ENCODE measurements at regions not wholly inside any gene's neighbourhood (a gene's known extent, or its start where the extent isn't known, plus 50 kb on each side); places are given as distances from the start of the nearest gene placed in this dataset.

DNA sequence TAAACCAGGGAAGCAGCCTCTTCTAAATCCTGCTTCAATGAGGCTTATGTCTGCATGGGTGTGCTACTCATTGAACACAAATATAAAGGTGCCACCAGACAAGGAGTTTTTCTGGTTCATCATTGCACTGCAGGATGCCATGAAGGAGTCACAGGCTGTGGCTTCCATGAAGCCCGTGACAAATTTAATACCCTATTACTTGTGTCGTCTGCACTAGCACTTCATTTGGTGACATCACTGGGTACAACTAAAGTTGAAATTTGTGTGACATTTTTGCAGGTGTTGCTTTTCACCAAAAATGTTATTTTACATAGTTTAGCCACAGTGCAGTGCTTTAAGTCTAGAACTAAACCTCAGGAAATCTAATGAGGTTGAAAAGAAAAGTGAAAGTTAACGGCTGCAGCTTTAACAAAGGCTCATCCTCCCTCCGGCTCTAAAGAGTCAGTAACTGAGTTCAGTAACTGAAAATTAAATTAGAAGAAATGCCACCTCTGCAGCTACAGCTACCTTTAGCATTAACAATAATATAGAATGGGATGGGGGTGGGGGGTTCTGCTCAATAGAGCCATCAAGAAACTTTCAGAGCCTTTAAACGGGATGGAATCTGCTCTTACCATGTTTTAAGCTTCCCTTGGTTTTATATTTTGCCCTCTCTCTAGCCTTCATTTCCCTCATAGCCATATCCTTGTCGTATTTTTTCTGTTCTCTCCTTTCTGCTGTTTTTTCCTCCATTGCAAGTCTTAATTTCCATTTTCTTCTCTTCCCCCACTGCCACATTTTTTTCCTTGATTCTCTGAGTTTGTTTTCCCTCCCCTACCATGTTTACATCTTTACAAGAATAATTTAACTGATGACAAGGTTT, 233.8 kb upstream of the TMEM161B start:
- H3K27me3 Mint-ChIP-seq: peaks cover 5% of the 10 kb centered on the region
- H3K36me3 Mint-ChIP-seq: no peaks in the 10 kb centered on the region
- no peaks in the 10 kb centered on the region for H3K9me3 Mint-ChIP-seq (ENCODE audit: low read depth)
- H3K4me3 Mint-ChIP-seq: peak overlapping the region; percentile 94
- H3K4me1 Mint-ChIP-seq (ENCODE audit: low read depth): peaks cover 18% of the 10 kb centered on the region
- peak overlapping the region; percentile 88 for H3K27ac Mint-ChIP-seq

DNA sequence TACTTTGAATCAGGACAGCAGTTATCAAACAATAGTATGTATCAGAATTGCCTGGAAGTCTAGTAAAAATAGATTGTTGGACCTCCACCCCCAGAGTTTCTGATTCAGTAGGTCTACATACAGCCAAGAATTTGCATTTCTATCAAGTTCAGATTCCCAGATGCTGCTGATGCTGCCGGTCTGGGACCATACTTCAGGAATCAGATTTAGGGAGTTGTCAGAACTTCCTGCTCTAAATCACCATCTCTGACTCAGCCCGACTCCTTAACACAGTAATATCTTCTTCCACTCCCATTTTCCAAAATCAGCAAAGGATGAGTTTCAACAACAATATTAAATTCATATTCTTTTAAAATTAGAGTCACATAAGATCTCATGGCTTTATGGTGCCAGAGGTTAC, 227.2 kb upstream of the TMEM161B start:
- Mint-ChIP-seq H3K4me1 (ENCODE audit: low read depth) (no peaks in the 10 kb centered on the region), H3K9me3 (ENCODE audit: low read depth) (no peaks in the 10 kb centered on the region), H3K4me3 (no peak overlapping the region), H3K27ac (no peak overlapping the region), H3K27me3 (peaks cover 7% of the 10 kb centered on the region), H3K36me3 (no peaks in the 10 kb centered on the region)

DNA sequence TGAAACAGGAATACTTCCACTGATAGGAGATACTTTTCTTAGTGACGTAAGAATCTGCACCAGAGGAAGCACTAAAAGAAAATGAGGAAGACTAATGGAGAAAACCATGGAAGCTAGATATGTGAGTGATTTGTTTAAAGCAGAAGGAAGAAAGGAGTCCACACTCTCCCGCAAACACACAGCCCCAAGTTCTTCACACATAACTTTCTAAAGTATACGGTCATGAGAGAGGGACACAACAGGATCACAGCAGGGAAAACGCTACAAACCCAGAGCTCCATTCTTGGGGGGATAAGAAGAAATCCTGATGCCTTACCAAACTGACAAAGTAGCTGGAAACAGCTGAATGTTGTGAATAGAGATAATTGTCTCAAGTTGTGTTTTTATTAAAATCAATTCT, 222.2 kb upstream of the TMEM161B start:
- Mint-ChIP-seq H3K27me3 (peaks cover 3% of the 10 kb centered on the region), H3K4me1 (ENCODE audit: low read depth) (no peaks in the 10 kb centered on the region), H3K9me3 (ENCODE audit: low read depth) (no peaks in the 10 kb centered on the region), H3K36me3 (no peaks in the 10 kb centered on the region), H3K4me3 (no peak overlapping the region), H3K27ac (no peak overlapping the region)

DNA sequence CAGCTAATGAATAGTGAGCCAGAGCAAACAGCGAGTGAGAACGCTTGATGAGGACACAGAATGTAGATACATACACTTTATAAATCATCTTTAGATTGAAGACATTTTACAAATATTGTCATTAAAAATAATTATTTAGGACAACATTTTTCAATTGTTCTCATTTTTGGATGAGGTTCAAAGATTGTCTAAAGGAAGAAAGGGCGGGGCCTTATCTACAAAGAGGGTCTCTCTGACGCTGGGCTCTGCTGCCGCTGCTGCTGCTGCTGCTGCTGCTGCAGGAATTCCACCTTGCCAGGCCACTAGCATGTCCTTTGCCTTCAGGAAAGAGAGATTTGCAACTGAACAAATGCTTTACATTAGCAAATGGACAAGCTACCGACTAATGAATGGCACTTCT, 220.7 kb upstream of the TMEM161B start:
- no peaks in the 10 kb centered on the region for H3K36me3 Mint-ChIP-seq
- no peak overlapping the region for H3K27ac Mint-ChIP-seq
- H3K4me1 Mint-ChIP-seq (ENCODE audit: low read depth): no peaks in the 10 kb centered on the region
- H3K9me3 Mint-ChIP-seq (ENCODE audit: low read depth): no peaks in the 10 kb centered on the region
- no peaks in the 10 kb centered on the region for H3K27me3 Mint-ChIP-seq
- no peak overlapping the region for H3K4me3 Mint-ChIP-seq

DNA sequence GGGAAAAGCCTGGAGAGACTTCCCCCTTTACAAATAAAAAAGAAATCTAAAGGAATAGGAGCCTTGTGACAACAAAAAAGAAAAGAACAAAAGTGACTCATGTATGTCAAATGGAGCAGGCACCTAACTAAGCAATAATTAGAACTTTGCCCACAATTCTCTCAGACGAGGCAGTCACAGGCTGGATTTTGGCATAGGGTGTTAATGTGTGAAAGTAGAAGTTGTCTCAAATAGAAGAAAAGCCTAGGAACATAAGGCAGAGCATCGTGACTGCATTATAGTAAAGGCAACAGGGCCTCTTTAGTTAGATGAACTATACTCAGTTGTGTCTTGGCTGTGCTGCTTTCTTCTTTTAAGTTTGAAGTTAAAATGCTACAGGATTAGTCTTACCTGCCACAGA, 219.9 kb upstream of the TMEM161B start:
- no peaks in the 10 kb centered on the region for H3K36me3 Mint-ChIP-seq
- no peaks in the 10 kb centered on the region for H3K9me3 Mint-ChIP-seq (ENCODE audit: low read depth)
- H3K4me1 Mint-ChIP-seq (ENCODE audit: low read depth): no peaks in the 10 kb centered on the region
- H3K27ac Mint-ChIP-seq: no peak overlapping the region
- H3K27me3 Mint-ChIP-seq: no peaks in the 10 kb centered on the region
- no peak overlapping the region for H3K4me3 Mint-ChIP-seq

DNA sequence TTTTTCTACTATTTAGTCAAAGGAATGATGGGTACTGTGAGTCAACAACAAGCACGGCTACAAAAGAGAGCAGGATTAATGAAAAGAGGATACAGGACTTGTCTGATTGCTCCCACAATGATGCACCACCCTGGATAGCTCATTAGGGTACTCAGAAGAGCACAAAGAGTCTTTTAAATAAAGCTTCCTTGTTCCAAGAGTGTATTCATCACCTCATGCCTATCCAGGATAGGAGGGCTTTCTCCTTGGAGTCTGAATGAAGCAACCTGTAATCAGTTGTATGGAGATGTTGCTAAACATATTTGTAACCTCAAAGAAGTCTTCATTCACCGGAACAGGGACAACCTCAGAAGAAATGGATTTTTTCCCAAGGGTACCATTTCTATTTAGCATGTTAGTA, 219.5 kb upstream of the TMEM161B start:
- no peaks in the 10 kb centered on the region for H3K36me3 Mint-ChIP-seq
- no peak overlapping the region for H3K27ac Mint-ChIP-seq
- no peaks in the 10 kb centered on the region for H3K27me3 Mint-ChIP-seq
- no peaks in the 10 kb centered on the region for H3K4me1 Mint-ChIP-seq (ENCODE audit: low read depth)
- H3K4me3 Mint-ChIP-seq: no peak overlapping the region
- H3K9me3 Mint-ChIP-seq (ENCODE audit: low read depth): no peaks in the 10 kb centered on the region

DNA sequence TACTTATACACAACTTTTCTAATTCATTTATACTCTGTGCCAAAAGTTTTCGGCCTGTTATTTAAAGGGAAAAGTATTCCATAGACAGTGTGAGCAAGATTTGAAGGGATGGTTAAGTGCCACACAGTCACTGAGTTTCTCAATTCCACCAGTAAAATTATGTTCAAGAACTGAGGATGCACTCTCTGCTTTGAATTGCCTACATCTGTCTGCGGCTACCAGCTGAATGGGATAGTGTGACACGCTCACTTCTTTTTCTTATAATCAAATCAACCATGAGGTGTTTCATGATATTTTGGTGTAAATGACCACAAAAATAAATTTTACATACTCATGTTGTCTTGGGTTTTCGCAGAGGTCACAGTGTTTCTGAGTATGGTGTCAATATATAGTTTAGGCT, 218.4 kb upstream of the TMEM161B start:
- H3K9me3 Mint-ChIP-seq (ENCODE audit: low read depth): no peaks in the 10 kb centered on the region
- H3K4me1 Mint-ChIP-seq (ENCODE audit: low read depth): no peaks in the 10 kb centered on the region
- H3K4me3 Mint-ChIP-seq: no peak overlapping the region
- no peak overlapping the region for H3K27ac Mint-ChIP-seq
- no peaks in the 10 kb centered on the region for H3K36me3 Mint-ChIP-seq
- H3K27me3 Mint-ChIP-seq: no peaks in the 10 kb centered on the region

DNA sequence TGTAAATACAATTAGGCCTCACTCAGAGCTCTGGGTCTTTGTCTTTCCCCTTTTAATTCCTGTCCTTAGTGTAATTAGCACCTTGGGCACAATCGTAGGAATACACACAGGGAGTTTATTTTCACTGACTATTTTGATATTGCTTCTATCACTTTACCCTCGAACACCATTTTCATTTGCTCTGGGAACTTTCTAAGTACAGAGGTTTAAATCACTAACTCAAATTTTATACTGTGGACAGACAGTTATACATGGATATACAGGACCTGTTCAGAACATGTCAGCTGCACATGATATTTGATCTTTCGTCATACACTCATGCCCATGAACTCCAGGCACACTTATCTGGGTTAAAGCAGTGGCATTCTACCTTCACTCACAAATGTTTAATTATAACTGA, 217.8 kb upstream of the TMEM161B start:
- Mint-ChIP-seq H3K9me3 (ENCODE audit: low read depth) (no peaks in the 10 kb centered on the region), H3K27me3 (no peaks in the 10 kb centered on the region), H3K36me3 (no peaks in the 10 kb centered on the region), H3K4me1 (ENCODE audit: low read depth) (no peaks in the 10 kb centered on the region), H3K4me3 (no peak overlapping the region), H3K27ac (no peak overlapping the region)

DNA sequence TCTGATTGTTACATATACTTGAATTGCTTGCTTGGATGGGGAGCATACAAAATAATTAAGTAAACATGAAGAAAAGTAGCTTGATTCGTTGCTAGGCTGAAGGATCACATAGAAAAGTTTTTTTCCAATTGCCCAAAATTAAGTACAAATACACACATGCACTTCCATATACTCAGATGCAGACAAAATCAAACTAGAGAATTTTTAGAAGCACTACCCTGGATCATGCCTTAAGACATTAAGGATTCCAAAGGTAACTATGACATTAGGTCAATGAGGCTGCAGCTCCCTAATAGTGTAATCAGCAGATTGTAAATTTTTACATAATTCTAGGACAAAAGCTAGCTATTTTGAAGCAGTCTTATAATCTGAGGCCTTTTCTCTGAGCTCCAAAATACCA, 216.9 kb upstream of the TMEM161B start:
- H3K4me3 Mint-ChIP-seq: no peak overlapping the region
- H3K4me1 Mint-ChIP-seq (ENCODE audit: low read depth): no peaks in the 10 kb centered on the region
- H3K27ac Mint-ChIP-seq: no peak overlapping the region
- H3K36me3 Mint-ChIP-seq: no peaks in the 10 kb centered on the region
- no peaks in the 10 kb centered on the region for H3K27me3 Mint-ChIP-seq
- no peaks in the 10 kb centered on the region for H3K9me3 Mint-ChIP-seq (ENCODE audit: low read depth)

DNA sequence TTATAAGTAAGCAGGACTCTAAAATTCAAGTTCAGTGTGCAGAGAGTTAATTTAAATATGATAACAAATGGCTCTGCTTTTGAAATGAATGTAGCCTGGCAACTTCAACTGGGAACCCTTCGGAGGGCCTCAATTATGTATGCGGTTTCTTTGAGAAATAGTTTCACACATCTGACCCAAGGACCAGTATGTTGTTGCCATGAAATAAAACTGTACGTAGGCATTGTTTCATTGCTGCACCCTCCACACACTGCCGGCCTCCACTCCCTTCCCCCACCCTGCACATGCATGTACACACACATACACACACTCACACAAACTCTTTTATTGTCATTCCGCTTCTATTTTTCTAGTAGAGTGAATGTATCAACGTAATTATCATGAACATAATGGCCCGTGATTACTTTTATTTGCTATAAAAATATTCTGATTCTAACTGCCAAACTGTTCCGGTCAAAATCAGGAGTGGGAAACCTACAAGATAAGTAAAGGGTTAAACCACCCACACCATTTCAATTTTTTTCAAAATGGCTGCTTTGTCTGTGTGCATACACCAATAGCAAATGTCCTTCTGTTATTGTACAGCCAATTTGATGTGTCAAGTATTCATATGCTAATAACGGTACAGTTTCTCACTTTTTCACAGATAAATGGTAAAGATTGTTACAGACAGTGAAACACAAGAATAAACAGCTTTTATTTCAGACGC, 215.5 kb upstream of the TMEM161B start:
- no peaks in the 10 kb centered on the region for H3K4me1 Mint-ChIP-seq (ENCODE audit: low read depth)
- no peaks in the 10 kb centered on the region for H3K27me3 Mint-ChIP-seq
- H3K36me3 Mint-ChIP-seq: no peaks in the 10 kb centered on the region
- no peak overlapping the region for H3K4me3 Mint-ChIP-seq
- H3K27ac Mint-ChIP-seq: no peak overlapping the region
- no peaks in the 10 kb centered on the region for H3K9me3 Mint-ChIP-seq (ENCODE audit: low read depth)

DNA sequence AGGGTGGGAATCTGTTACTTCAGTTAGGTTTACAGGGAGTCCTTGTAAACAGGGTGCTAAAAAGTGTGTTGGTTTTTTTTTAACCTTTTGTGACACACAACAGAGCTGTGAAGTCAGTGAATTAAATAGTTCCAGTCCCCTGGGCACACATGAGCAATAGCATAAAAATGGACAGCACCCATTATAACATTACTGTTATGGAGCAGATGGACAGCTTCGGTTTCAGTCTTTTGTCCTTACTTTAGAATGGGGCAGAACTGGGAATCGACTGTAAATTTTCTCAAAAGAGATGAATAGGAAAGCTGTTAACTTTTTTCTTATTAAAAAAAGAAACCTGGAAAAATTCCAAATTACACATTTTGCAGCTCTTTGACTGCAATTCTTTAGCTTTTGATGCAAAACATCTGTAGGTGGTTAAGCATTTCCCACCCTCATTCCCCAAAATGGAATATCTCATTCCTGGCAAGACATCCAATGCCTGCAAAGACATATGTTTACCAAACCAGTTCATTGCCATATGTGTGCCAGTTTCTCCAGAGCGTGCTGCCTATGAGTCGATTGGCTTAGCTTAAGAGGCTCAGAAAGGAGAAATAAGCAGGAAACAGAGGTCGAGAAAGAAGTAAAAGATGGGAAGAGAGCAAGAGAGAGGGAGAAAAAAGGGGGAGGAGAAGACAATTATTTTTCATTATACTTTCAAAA, 212.3 kb upstream of the TMEM161B start:
- no peaks in the 10 kb centered on the region for H3K36me3 Mint-ChIP-seq
- H3K4me3 Mint-ChIP-seq: no peak overlapping the region
- H3K27me3 Mint-ChIP-seq: peaks cover 2% of the 10 kb centered on the region
- H3K4me1 Mint-ChIP-seq (ENCODE audit: low read depth): no peaks in the 10 kb centered on the region
- H3K27ac Mint-ChIP-seq: no peak overlapping the region
- no peaks in the 10 kb centered on the region for H3K9me3 Mint-ChIP-seq (ENCODE audit: low read depth)

DNA sequence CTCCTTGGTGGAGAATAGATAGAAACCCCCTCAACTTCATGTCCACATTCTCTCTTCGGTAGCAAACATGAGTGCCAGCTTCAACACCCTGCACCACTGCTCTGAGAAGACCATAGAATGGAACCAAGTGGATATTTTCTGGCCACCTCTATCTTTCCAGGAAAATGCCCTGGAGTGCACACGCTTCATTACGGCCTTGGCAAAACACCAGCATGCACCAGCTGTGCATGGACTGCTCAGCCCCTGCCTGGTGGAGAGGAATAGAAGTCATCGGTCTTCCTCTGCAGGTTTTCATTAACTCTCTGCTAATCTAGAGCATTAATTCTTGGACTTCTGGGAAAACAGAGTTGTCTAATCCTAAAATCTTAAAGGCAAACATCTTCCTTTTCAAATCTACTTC, 211.6 kb upstream of the TMEM161B start:
- H3K9me3 Mint-ChIP-seq (ENCODE audit: low read depth): no peaks in the 10 kb centered on the region
- no peak overlapping the region for H3K4me3 Mint-ChIP-seq
- peaks cover 2% of the 10 kb centered on the region for H3K27me3 Mint-ChIP-seq
- no peak overlapping the region for H3K27ac Mint-ChIP-seq
- no peaks in the 10 kb centered on the region for H3K4me1 Mint-ChIP-seq (ENCODE audit: low read depth)
- no peaks in the 10 kb centered on the region for H3K36me3 Mint-ChIP-seq

DNA sequence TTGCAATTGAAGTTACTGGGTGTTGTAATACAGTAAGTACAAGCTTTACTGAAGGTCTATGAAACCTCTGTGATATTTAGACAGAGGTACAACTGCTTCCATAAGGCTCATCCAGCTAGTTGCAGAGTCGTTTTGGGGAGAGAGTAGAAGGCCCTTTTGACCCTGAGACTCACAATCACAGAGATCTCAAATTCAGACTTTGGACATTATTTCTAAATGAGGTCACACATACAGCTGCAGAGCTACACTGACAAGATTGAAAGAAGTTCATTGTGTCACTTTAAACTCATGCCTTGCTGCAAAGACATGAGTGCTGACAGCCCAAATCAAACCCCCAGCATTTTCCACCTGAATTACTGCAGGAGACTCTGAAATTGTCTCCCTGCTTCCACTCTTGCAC, 205.9 kb upstream of the TMEM161B start:
- H3K4me3 Mint-ChIP-seq: no peak overlapping the region
- H3K4me1 Mint-ChIP-seq (ENCODE audit: low read depth): no peaks in the 10 kb centered on the region
- no peaks in the 10 kb centered on the region for H3K36me3 Mint-ChIP-seq
- H3K27me3 Mint-ChIP-seq: peaks cover 13% of the 10 kb centered on the region
- H3K27ac Mint-ChIP-seq: no peak overlapping the region
- H3K9me3 Mint-ChIP-seq (ENCODE audit: low read depth): peaks cover 9% of the 10 kb centered on the region

DNA sequence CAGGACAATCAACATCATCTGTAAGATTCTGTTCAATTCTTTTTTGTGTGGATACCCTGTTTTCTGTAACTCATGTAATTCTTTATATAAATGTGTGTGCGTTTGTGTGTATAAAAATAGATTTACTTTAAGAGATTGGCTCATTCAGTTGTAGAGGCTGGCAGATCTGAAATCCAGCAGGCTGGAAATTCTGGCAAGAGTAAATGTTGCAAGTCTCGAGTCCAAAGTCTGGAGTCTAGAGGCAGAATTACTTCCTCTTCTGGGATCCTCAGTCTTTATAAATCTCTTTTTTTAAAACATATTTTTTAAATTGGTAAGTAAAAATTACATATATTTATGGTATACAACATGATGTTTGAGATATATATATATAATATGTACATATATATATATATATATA, 202.1 kb upstream of the TMEM161B start:
- Mint-ChIP-seq H3K27ac (no peak overlapping the region), H3K9me3 (ENCODE audit: low read depth) (peaks cover 9% of the 10 kb centered on the region), H3K27me3 (peaks cover 11% of the 10 kb centered on the region), H3K36me3 (no peaks in the 10 kb centered on the region), H3K4me3 (no peak overlapping the region), H3K4me1 (ENCODE audit: low read depth) (no peaks in the 10 kb centered on the region)

DNA sequence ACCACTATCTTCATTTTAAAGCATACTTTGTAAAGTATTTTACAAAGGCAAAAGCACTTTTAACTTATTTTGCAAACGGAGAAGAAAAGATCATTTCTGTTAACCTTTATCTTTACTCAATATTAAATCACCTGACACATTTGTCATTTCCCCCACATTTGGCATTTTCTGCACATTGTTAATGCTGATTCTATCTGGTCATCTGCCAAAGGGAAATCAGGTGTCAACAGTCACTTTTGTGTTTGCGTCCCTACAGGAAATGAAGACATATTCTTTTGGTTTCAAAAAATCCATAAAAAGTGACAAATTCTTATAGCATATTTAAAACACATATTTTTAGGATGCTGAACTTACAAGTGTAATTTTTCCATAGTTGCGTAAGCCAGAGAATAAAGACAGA, 191.3 kb upstream of the TMEM161B start:
- H3K27me3 Mint-ChIP-seq: peaks cover 5% of the 10 kb centered on the region

More for the DNA sequence above, 191.3 kb upstream of the TMEM161B start:
- no peaks in the 10 kb centered on the region for H3K9me3 Mint-ChIP-seq (ENCODE audit: low read depth)
- H3K4me1 Mint-ChIP-seq (ENCODE audit: low read depth): no peaks in the 10 kb centered on the region
- H3K36me3 Mint-ChIP-seq: no peaks in the 10 kb centered on the region
- H3K27ac Mint-ChIP-seq: no peak overlapping the region
- H3K4me3 Mint-ChIP-seq: no peak overlapping the region

All from activated naive CD8-positive, alpha-beta T cell (primary cell).